ENCODE measurements at regions not wholly inside any gene's neighbourhood (a gene's known extent, or its start where the extent isn't known, plus 50 kb on each side); places are given as distances from the start of the nearest gene placed in this dataset.
A peak's percentile ranks its signal among the peaks of the same experiment; 100 is the strongest.
"Not testable (repeated sequence)": the region's sequence is repeated elsewhere in the genome, so short reads cannot be mapped to it uniquely, and the experiment has no call there.

DNA sequence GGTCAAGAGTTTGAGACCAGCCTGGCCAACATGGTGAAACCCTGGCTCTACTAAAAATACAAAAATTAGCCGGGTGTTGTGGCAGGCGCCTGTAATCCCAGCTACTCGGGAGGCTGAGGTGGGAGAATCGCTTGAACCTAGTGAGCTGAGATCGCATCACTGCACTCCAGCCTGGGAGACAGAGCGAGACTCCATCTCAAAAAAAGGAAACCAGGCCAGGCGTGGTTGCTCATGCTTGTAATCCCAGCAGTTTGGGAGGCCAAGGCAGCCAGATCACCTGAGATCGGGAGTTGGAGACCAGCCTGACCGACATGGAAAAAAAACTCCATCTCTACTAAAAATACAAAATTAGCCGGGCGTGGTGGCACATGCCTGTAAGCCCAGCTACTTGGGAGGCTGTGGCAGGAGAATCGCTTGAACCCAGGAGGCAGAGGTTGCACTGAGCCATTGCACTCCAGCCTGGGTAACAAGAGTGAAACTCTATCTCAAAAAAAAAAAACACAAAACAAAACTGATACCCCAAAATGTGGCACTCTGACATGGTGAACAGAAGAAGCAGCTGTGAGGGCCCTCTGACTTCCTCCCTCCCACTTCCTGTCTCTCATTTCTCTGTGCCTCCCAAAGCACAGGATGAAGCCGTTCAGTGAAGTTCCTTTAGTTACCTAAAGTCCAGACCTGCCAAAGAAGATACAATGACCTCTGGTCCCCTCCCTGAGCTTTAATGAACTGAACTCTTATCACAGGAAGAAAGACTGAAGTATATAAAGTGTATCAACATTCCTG, 93.2 kb upstream of the GRIN2A start:
- peak; percentile 51 for DNase-seq (ENCODE audit: low spot score)

DNA sequence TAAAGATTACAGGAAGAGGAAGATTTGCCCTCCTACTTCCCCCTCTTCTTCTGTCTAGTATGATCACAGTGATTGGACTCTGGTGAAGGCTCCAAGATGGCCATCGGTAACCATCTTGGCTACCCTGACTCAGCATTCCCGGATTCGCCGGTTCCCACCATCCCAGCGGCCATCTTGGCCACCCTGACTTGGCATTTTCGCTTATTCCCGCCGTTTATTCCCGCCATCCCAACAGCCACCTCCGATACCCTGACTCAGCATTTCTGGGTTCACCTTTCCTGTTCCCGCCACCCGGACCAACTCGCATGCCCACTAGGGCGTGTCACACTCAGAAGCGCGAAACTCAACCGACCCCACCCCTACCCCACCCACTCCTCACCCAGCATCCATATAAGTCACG, 95.4 kb upstream of the GRIN2A start:
- no peak for DNase-seq (ENCODE audit: low spot score)

DNA sequence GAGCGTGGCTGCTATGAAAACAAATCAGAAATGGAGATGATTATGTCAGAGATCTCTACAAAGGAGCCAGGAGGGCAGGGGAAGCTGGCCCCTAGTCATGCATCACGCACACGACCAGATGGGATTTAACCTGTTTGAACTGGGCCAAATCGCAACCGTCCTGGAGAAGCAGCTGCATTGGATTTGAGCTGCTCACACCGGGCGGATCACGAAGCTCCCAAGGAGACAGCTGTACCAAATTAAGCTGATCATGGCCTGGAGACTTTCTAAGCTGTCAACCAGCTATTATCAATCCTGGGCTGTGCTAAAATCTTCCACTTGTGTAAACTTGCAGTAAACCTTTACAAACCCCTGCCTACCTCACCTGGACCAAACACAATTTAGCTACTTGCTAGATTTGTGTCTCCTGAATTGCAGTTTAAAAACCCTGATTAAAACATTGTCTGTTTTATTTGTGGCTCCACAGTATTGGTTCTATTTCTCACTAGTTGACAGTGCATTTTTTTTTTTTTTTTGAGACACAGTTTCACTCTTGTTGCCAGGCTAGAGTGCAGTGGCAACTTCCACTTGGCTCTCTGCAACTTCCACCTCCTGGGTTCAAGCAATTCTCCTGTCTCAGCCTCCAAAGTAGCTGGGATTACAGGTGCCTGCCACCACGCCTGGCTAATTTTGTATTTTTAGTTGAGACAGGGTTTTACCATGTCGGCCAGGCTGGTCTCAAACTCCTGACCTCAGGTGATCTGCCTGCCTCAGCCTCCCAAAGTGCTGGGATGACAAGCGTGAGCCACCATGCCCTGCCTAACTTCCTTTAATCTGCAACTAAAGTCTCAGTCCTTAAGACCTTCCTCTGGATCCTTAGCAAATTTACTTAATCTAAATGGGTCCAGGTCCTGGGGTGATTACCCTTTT, 98.3 kb upstream of the GRIN2A start:
- DNase-seq (ENCODE audit: low spot score): no peak

DNA sequence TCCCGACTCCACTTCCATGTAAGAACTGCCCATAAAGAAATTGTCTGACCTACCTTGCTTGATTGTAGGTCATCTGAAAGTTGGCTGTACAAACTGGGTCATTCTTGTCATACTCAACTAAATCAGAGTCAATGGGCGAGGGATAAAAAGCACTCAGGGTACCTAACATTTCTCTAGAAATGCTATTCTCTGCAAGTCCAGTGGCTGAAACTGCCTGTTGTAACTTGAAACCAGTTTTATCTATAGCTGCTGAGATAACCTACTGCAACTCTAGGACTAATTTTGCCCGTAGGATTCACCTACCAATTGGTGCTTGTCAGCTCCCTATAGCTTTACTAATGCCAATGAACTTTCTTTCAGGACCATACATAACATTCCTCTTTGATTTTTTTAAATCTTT, 100.1 kb upstream of the GRIN2A start:
- DNase-seq (ENCODE audit: low spot score): no peak

DNA sequence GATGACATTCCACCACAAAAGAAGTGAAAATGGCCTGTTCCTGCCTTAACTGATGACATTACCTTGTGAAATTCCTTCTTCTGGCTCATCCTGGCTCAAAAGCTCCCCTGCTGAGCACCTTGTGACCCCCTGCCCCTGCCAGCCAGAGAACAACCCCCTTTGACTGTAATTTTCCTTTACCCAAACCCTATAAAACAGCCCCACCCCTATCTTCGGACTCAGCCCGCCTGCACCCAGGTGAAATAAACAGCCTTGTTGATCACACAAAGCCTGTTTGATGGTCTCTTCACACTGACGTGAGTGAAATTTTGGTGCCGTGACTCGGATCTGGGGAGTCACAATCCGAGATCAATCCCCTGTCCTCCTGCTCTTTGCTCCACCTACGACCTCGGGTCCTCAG, 101.0 kb upstream of the GRIN2A start:
- DNase-seq (ENCODE audit: low spot score): not testable (repeated sequence)

DNA sequence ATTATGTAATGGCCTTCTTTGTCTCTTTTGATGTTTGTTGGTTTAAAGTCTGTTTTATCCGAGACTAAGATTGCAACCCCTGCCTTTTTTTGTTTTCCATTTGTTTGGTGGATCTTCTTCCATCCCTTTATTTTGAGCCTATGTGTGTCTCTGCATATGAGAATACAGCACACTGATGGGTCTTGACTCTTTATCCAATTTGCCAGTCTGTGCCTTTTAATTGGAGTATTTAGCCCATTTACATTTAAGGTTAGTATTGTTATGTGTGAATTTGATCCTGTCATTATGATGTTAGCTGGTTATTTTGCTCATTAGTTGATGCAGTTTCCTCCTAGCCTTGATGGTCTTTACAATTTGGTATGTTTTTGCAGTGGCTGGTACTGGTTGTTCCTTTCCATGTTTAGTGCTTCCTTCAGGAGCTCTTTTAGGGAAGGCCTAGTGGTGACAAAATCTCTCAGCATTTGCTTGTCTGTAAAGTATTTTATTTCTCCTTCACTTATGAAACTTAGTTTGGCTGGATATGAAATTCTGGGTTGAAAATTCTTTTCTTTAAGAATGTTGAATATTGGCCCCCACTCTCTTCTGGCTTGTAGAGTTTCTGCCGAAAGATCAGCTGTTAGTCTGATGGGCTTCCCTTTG, 95.3 kb upstream of the ATF7IP2 start:
- not testable (repeated sequence) for DNase-seq (ENCODE audit: low spot score)

DNA sequence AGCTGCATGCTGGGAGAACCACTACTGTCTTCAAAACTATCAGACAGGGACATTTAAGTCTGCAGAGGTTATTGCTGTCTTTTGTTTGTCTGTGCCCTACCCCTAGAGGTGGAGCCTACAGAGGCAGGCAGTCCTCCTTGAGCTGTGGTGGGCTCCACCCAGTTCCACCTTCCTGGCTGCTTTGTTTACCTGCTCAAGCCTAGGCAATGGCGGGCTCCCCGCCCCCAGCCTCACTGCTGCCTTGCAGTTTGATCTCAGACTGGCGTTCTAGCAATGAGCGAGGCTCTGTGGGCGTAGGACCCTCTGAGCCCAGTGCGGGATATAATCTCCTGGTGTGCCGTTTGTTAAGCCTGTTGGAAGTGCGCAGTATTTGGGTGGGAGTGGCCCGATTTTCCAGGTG, 93.7 kb upstream of the ATF7IP2 start:
- DNase-seq (ENCODE audit: low spot score): not testable (repeated sequence)

DNA sequence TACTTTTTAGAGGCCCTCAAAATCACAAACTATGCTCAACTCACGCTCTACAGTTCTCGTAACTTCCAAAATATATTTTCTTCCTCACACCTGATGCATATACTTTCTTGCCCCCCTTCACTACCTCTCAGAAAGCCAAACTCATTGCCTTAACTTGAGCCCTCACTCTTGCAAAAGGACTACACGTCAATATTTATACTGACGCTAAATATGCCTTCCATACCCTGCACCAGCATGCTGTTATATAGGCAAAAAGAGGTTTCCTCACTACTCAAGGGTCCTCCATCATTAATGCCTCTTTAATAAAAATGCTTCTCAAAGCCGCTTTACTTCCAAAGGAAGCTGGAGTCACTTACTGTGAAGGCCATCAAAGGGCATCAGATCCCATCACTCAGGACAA, 92.9 kb upstream of the ATF7IP2 start:
- DNase-seq (ENCODE audit: low spot score): not testable (repeated sequence)

DNA sequence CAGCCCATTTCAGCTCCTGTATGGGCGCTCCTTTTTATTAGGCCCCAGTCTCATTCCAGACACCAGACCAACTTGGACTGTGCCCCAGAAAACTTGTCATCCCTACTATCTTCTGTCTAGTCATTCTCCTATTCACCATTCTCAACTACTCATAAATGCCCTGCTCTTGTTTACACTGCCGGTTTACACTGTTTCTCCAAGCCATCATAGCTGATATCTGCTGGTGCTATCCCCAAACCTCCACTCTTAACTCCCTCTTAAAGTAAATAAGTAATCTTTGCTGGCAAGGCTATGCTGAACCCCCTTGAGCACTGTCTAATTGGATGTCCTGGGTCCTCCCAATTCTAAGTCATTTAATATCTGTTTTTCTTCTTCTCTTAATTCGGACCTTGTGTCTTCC, 91.7 kb upstream of the ATF7IP2 start:
- DNase-seq (ENCODE audit: low spot score): not testable (repeated sequence)

DNA sequence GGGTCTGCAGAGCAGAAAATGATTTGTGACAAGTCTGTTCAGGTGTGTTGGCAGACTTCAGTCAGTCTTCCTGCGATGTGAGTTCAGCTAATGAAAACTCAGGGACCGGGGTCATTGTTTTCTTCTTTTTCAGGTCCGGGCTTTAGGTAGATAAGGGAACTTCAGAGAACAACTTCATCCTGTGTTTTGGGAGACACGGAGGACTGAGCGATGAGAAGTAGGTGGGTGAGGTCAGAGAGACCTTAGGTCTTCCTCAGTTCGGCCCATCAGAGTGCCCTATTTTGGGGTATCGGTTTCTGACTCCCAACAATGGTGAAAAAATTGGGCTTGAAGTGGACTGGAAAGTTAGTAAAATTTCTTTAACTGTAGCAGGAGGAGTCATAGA, 88.9 kb upstream of the ATF7IP2 start:
- DNase-seq (ENCODE audit: low spot score): no peak

DNA sequence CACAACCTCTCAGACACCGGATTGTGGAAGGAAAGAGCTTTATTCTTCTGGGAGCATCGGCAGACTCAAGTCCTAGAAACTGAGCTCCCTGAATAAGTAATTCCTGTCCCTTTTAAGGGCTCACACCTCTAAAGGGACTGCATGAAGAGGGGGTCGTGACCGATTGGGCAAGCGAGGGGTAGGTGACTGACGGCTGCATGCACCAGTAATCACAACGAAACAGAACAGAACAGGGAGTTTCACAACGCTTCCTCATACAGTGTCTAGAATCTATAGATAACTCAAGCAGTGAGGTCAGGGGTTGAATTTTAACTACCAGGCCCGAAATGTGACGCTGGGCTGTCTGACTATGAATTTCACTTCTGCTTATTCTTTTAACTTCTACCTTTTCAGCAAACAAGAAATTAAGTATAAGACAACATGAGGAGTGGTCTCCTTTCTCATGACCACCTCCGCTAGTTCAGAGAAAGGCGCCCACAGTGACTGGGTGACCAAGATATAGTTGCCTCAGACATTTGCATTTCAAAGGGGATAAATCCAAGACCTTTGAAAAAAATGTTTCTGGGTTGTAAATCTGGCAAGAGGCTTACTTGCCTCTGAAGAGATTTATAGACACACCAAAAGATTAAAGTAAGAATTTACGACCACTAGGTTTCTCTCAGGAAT, 88.4 kb upstream of the ATF7IP2 start:
- peak; percentile 83 for DNase-seq (ENCODE audit: low spot score)

DNA sequence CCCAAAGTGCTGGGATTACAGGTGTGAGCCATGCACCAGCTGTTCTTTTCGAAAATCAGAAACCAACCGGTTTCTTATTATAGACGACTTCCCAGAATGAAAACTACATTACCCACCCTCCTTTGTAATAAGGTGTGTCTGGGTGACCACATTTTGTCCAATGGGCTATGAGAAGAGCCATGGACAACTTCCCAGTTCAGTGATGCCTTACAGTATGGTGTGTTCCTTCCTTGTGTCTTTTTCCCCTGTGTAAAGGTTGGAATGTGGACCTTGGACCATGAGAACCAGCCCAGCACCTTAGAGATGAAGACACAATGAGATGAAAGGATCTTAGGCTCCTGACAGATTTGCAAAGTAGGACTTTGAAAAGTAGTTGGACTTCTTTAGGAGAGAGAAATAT, 85.0 kb upstream of the ATF7IP2 start:
- DNase-seq (ENCODE audit: low spot score): no peak

DNA sequence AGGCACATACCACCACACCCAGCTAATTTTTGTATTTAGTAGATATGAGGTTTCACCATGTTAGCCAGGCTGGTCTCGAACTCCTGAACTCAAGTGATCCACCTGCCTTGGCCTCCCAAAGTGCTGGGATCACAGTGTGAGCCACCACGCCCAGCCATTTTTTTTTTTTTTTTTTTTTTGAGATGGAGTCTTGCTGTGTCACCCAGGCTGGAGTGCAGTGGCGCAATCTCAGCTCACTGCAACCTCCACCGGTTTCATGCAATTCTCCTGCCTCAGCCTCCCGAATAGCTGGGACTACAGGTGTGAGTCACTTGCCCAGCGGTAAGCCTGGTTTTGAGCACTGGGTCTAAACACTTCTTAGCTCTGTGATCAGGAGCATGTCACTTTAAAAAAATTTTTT, 84.3 kb upstream of the ATF7IP2 start:
- not testable (repeated sequence) for DNase-seq (ENCODE audit: low spot score)

DNA sequence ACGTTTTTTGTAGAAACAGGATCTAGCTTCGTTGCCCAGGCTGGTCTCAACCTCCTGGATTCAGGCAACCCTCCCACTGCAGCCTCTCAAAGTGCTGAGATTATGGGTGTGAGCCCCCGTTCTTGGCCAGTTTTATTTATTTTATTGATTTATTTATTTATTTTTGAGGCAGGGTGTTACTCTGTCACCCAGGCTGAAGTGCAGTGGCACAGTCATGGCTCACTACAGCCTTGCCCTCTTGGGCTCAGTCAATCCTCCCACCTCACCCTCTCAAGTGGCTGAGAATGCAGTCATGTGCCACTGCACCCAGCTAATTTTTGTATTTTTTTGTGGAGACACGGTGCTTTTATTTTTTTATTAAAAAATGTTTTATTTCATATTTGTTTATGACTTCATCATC, 79.9 kb upstream of the ATF7IP2 start:
- no peak for DNase-seq (ENCODE audit: low spot score)

DNA sequence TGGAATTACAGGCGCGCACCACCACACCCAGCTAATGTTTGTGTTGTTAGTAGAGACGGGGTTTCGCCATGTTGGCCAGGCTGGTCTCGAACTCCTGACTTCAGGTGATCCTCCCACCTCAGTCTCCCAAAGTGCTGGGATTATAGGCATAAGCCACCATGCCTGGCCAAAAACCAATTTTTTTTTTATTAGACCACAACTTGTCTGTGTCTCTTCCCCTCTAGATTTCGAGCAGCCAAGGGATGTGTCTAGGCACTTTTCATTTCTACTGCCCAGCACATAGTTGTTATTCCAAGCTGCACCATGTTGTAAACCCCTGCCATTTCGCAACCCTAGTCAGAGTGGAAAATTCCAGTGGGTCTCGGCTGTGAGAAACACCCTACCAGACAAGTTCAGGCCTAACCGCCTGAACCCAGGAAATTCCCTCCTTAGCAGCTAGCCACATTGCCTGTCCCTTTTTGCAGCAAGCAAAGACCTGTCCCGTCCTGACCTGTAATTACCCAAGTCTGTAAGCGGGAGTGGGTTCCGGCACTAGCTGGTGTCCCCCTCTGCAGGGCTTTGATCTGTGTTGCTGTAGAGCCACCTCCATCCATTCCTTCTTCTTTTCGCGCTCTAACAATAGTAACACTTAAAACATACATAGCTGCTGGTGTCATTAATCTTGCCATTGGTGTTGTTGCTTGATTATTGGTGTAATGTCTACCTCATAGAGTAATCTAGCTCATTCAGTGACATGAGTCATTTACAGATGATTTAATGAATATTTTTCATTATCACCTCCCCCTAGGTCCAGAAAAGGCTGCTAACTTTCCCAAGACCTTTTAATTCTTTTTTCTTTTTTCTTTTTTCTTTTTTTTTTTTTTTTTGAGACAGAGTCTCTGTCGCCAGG, 77.3 kb upstream of the ATF7IP2 start:
- DNase-seq (ENCODE audit: low spot score): no peak

DNA sequence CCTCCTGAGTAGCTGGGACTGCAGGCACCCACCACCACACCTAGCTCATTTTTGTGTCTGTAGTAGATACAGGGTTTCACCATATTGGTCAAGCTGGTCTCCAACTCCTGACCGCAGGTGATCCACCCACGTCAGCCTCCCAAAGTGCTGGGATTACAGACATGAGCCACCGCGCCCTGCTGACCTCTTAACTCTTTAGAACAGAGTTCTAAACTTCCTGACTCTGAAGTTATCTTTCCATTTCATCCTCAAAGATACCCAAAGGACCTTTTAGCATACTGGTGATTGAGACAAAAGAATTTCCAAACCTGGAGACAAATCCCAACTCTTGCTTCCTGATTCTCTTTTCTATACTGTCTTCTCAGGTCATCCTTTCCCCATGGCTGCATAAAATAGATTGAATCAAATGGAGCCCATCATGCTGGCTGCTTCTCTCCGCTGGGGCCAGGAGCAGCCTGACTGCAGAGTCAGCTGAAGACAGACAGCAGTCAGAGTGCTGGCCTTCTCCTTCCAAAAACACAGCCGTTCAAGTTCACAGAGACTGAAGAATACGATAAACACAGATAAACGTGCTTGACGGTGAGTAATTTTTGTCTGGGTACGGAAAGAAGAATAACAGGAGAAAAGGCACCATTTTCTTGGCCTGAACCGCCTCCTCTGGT, 76.5 kb upstream of the ATF7IP2 start:
- no peak for DNase-seq (ENCODE audit: low spot score)

DNA sequence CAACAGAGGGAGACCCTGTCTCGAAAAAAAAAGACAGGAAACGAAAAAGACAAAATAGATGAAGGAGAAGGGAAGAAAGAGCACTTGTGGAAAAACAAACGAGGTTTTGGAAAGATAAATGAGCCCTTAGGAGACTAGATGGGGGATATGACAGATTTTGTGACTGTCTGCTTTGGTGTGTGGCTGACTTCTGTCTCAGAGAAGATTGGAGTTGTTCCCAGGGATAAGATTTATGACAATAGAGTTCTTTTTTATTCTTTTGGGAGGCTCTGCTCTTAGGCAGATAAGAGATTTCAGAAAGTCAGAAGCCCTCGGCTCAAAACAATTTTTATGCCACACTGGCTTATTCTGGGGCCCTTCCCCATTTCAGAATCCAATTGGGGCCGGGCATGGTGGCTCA, 73.9 kb upstream of the ATF7IP2 start:
- DNase-seq (ENCODE audit: low spot score): no peak

DNA sequence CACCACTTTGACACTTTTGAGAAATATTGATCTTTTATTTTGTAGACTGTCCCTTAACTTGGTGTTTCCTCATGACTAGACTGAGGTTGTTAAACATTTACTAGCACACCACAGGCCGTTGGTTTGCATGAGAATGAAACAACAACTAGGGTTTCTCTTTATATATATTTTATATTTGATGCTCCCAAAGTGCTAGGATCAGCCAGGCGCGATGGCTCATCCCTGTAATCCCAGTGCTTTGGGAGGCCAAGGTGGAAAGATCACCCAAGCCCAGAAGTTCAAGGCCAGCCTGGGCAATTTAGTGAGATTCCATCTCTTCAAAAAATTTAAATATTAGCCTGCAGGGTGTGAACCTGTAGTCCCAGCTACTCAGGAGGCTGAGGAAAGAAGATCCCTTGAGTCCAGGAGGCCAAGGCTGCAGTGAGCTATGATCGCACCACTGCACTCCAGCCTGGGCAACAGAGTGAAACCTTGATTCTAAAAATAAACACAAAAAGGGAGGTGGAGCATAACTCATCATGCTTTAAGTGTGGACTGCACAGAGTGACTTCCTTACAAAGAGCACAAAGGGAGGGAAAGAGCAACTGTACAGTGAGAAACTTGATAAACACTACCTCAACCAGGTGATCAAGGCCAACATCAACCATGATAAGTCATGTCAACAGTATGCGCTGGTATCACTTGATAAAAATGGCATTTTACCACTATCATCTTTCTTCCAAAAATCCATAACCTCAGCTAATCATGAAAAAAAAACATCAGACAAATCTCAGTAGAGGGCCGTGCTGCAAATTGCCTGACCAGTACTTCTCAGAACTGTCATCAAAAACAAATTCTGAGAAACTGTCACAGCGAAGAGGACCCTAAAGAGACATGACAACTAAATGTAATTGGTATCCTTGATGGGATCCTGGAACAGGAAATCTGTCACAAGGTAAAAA, 72.8 kb upstream of the ATF7IP2 start:
- DNase-seq (ENCODE audit: low spot score): no peak

DNA sequence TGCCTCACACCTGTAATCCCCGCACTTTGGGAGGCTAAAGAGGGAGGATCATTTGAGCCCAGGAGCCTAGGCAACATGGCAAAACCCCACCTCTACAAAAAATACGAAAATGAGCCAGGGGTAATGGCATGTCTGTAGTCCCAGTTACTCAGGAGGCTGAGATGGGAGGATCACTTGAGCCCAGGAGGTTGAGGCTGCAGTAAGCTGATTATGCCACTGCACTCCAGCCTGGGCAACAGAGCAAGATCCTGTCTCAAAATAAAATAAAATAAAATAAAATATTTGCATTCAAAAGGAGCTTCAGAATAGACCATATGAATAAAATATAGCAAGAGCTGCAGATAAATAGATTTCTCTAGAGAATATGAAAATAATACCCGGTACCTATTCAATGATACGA, 71.5 kb upstream of the ATF7IP2 start:
- no peak for DNase-seq (ENCODE audit: low spot score)

DNA sequence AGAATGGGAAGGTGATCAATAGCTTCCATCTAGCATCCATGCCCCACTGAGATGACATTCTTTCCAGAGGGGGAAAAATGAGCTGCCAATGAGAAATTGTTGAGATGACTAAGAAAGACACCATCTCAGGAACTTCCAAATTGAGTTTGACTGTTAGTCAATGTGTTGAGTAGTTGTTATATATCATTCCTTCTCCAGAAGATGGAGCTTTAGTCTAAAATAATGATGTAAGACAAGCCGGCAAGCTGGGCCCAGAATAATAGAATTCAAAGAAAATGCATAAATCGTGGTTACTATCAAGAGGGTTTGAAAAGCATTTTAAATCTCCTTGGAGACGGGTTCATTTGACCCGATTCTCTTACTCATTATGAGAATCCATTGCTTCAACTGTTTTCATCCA, 71.0 kb upstream of the ATF7IP2 start:
- DNase-seq (ENCODE audit: low spot score): no peak
